Peyer's patch (tissue), 4 donors: ENCODE measurements at regions not wholly inside any gene's neighbourhood (a gene's known extent, or its start where the extent isn't known, plus 50 kb on each side); places are given as distances from the start of the nearest gene placed in this dataset.

ENCODE experiments used
- DNase-seq, 3 donors: peaks; one replicate each; pipeline ENCODE4 v3.0.0-alpha.2; 2017 to 2019
- H3K27ac ChIP-seq, 4 donors: fragments of 200-600 bp; sonication (generic); one replicate each; pipeline ENCODE4 v1.5.1; 2016 to 2019
- H3K27me3 ChIP-seq, 2 donors: fragments of 200-600 bp; sonication (generic); one replicate each; pipeline ENCODE4 v1.5.1; 2019
- H3K36me3 ChIP-seq, 3 donors: fragments of 200-600 bp; sonication (generic); one replicate each; pipeline ENCODE4 v1.5.1; 2016 to 2019
- H3K4me1 ChIP-seq, 4 donors: fragments of 200-600 bp; sonication (generic); one replicate each; pipeline ENCODE4 v1.5.1; 2016 to 2019
- H3K4me3 ChIP-seq, 4 donors: fragments of 200-600 bp; sonication (generic); 1 replicate in 3 of 4; 2 replicates in 1 of 4; pipeline ENCODE4 v1.5.1; 2016 to 2019; ENCODE audit warnings: mild to moderate bottlenecking in 1 of 4
- H3K9me3 ChIP-seq, 4 donors: fragments of 200-600 bp; sonication (generic); one replicate each; pipeline ENCODE4 v1.5.1; 2016 to 2019; ENCODE audit warnings: mild to moderate bottlenecking in 1 of 4
- CTCF ChIP-seq, 6 experiments: fragments of 450-650 bp in 4 of 6; fragments of 200-600 bp in 2 of 6; sonication (generic) in 1 of 6; IDR thresholded peaks; one replicate each; pipeline ENCODE4 v1.5.1; 2017 to 2019; ENCODE audit warnings: antibody characterized with exemption in 6 of 6, mild to moderate bottlenecking in 3 of 6, moderate library complexity in 1 of 6
- POLR2A ChIP-seq, 2 donors: fragments of 450-650 bp; IDR thresholded peaks; one replicate each; pipeline ENCODE4 v1.5.1; 2017; ENCODE audit warnings: antibody characterized with exemption in 2 of 2, mild to moderate bottlenecking in 2 of 2, moderate library complexity in 2 of 2

GRCh38 chr6:22113026-22113766 lies 183.6 kb downstream of the PRL start:
- DNase-seq = no peak
- no peaks in the 10 kb centered on the region for H3K27me3 ChIP-seq
- H3K4me3 ChIP-seq = no peak overlapping the region
- no peaks in the 10 kb centered on the region for H3K9me3 ChIP-seq
- no peaks in the 10 kb centered on the region for H3K4me1 ChIP-seq
- TF ChIP-seq POLR2A (IDR thresholded peaks at IDR 0.05) = no peak
- TF ChIP-seq CTCF (IDR thresholded peaks at IDR 0.05) = no peak
- no peaks in the 10 kb centered on the region for H3K36me3 ChIP-seq
- no peak overlapping the region for H3K27ac ChIP-seq

DNA sequence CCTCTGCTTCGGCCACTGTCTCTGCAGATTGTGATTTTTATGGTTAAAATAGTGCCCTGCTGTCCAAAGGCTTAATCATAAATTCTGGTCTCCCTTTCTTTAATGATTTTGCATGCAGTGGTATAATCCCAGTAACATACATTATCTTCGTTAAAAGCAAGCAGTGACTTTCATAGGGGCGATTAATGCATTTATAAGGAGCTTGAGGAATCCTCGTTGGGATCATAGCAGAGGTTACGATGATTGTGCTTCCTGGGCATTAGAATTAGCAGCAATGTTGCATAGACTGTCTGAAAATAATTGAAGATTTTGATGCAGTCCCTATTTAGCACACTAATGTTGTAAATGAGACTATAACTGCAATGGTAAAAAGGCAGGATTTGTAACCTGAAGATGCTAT lies 181.3 kb downstream of the PRL start:
- Histone ChIP-seq H3K27me3 (no peaks in the 10 kb centered on the region), H3K4me3 (no peak overlapping the region), H3K4me1 (no peaks in the 10 kb centered on the region), H3K9me3 (no peaks in the 10 kb centered on the region), H3K36me3 (no peaks in the 10 kb centered on the region), H3K27ac (no peak overlapping the region)
- TF ChIP-seq POLR2A (IDR thresholded peaks at IDR 0.05) (no peak), CTCF (IDR thresholded peaks at IDR 0.05) (no peak)
- DNase-seq = no peak

DNA sequence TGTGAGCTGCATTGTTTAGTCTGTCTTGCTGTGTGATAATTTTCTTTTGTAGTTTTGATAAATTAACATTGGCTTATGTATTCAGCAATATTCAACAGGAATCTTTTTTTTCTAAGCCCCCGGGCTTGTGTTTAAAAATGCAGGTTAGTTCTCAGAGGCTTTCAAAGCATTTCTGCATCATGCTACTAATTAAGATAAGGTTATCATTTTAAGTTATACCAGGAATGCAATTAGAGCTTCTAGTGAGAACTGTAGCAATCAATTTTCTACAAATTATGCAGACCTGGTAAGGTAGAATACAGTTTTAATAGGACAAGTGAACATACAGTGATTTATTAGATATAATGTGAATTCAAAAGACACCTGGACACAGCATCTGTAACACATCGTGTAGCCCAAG lies 179.2 kb downstream of the PRL start:
- H3K9me3 ChIP-seq = no peaks in the 10 kb centered on the region
- H3K4me3 ChIP-seq = no peak overlapping the region
- no peak overlapping the region for H3K27ac ChIP-seq
- TF ChIP-seq POLR2A (IDR thresholded peaks at IDR 0.05) (no peak), CTCF (IDR thresholded peaks at IDR 0.05) (no peak)
- DNase-seq = no peak
- H3K4me1 ChIP-seq = no peaks in the 10 kb centered on the region
- no peaks in the 10 kb centered on the region for H3K27me3 ChIP-seq
- H3K36me3 ChIP-seq = no peaks in the 10 kb centered on the region

DNA sequence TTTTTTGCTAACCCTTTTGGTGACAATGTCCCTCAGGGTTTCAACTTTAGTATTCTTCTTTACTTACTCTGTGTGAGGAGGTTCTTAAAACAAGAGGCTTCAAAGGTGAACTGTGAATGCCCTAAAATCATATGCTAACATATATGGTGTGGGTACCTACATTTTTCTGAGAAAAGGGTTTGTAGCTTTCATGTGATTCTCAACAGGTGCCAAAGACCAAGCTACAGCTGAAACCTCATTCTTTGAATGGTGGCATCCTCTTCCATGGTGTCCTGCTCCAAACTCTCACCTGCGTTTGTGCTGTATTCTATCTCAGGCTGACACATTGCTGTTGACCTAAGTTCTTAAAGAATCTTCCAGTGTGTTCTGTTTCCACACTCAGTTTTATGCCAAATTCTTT lies 177.3 kb downstream of the PRL start:
- TF ChIP-seq POLR2A (IDR thresholded peaks at IDR 0.05) (no peak), CTCF (IDR thresholded peaks at IDR 0.05) (no peak)
- Histone ChIP-seq H3K36me3 (no peaks in the 10 kb centered on the region), H3K4me1 (no peaks in the 10 kb centered on the region), H3K27me3 (no peaks in the 10 kb centered on the region), H3K4me3 (no peak overlapping the region), H3K27ac (no peak overlapping the region), H3K9me3 (no peaks in the 10 kb centered on the region)
- no peak for DNase-seq

- Histone ChIP-seq H3K4me3 (no peak overlapping the region), H3K27me3 (no peaks in the 10 kb centered on the region), H3K9me3 (no peaks in the 10 kb centered on the region), H3K4me1 (no peaks in the 10 kb centered on the region), H3K27ac (no peak overlapping the region), H3K36me3 (no peaks in the 10 kb centered on the region)
- no peak for DNase-seq
- TF ChIP-seq POLR2A (IDR thresholded peaks at IDR 0.05) (no peak), CTCF (IDR thresholded peaks at IDR 0.05) (no peak)
Observed at GRCh38 chr6:22124756-22125155, 172.1 kb downstream of the PRL start.

DNA sequence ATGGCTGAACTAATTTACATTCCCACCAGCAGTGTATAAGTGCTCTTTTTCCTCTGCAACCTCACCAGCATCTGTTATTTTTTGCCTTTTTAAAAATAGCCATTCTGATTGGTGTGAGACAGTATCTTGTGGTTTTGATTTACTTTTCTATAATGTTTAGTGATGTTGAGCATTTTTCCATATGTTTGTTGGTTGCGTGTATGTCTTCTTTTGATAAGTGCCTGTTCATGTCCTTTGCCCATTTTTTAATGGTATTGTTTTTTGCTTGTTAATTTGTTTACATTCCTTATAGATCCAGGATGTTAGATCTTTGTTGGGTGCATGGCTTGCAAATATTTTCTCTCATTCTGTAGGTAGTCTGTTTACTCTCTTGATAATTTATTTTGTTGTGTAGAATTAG lies 169.9 kb downstream of the PRL start:
- no peak for DNase-seq
- no peak overlapping the region for H3K4me3 ChIP-seq
- H3K9me3 ChIP-seq = no peaks in the 10 kb centered on the region
- H3K27me3 ChIP-seq = no peaks in the 10 kb centered on the region
- no peak for TF ChIP-seq POLR2A (IDR thresholded peaks at IDR 0.05)
- H3K4me1 ChIP-seq = no peaks in the 10 kb centered on the region
- no peaks in the 10 kb centered on the region for H3K36me3 ChIP-seq
- H3K27ac ChIP-seq = no peak overlapping the region
